ENCODE measurements at regions not wholly inside any gene's neighbourhood (a gene's known extent, or its start where the extent isn't known, plus 50 kb on each side); places are given as distances from the start of the nearest gene placed in this dataset.

- DNase-seq: no peak
These were observed 2227.7 kb downstream of the TP53TG3F start for GRCh38 chr16:35687071-35687470.

DNA sequence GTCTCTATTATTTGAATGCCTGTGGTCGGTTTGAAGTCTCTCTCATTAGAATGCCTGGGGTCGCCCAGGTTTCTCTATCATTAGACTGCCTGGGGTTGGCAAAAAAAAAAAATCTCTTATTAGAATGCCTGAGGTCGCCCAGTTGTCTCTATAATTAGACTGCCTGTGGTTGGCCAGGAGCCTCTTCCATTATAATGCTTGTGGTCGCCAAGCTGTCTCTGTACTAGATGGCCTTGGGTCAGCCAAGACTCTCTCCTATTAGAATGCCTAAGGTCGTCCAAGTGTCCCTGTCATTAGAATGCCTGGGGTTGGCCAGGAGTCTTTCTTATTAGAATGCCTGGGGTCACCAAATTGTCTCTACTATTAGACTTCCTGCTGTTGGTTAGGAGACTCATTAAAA lies 2228.4 kb downstream of the TP53TG3F start:
- no peak for DNase-seq

DNA sequence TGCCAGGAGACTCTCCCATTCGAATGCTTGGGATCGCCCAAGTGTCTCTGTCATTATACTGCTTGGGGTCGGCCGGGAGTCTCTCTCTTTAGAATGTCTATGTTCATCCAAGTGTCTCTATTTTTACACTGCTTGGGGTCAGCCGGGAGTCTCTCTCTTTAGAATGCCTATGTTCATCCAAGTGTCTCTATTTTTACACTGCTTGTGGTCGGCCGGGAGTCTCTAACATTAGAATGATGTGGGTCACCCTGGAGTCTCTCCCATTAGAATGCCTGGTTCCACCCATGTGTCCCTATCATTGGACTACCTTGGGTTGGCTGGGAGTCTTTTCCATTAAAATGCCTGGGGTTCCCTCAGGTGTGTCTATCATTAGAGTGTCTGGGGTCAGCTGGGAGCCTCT lies 2230.4 kb downstream of the TP53TG3F start:
- DNase-seq: no peak

GRCh38 chr16:35690413-35690812 lies 2231.0 kb downstream of the TP53TG3F start:
- no peak for DNase-seq

DNA sequence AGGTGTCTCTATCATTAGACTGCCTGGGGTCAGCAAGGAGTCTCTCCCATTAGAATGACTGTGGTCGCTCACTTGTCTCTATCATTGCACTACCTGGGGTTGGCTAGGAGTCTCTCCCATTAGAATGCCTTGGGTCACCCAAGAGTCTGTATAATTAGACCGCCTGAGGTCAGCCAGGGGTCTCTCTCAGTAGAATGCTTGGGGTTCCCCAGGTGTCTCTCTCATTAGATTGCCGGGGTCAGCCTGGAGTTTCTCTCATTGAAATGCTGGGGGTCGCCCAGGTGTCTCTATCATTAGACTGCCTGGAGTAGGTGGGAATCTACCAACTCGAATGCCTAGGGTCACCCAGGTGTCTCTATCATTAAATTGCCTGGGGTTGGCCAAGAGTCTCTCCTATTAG lies 2231.6 kb downstream of the TP53TG3F start:
- no peak for DNase-seq

GRCh38 chr16:35692824-35693223 lies 2233.4 kb downstream of the TP53TG3F start:
- no peak for DNase-seq

GRCh38 chr16:35706901-35707300 lies 2247.5 kb downstream of the TP53TG3F start:
- DNase-seq: no peak

GRCh38 chr16:35711435-35711834 lies 2252.0 kb downstream of the TP53TG3F start:
- no peak for DNase-seq

- no peak for DNase-seq
These were observed 2252.5 kb downstream of the TP53TG3F start for GRCh38 chr16:35711958-35712357.

- no peak for DNase-seq
These were observed 2254.6 kb downstream of the TP53TG3F start for GRCh38 chr16:35713762-35714650.

GRCh38 chr16:35714665-35715064 lies 2255.3 kb downstream of the TP53TG3F start:
- no peak for DNase-seq

DNA sequence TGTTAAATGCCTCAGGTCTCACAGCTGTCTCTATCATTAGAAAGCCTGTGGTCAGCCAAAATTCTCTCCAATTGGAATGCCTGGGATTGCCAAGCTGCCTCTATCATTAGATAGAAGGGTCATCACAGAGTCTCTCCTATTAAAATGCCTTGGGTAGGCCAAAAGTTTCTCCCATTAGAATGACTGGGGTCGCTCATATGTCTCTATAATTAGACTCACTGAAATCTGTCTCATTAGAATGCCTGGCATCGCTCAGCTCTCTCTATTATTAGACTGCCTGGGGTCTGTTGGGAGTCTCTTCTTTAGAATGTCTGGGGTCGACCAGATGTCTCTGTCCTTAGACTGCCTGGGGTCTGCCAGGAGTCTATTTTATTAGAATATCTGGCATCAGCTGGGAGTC lies 2265.1 kb downstream of the TP53TG3F start:
- DNase-seq: no peak

DNA sequence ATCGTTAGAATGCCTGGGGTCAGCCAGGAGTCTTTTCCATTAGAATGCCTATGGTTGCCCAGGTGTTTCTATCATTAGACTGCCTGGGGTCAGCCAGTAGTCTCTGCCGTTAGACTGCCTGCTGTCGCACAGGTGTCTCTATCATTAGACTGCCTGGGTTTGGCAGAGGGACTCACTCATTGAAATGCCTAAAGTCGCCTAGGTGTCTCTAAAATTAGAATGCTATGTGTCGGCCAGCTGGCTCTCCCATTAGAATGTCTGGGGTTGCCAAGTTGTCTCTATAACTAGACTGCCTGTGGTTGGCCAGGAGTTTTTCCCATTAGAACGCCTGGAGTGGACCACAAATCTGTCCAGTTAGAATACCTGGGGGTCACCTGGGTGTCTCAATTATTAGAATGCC lies 2266.5 kb downstream of the TP53TG3F start:
- DNase-seq: no peak

DNA sequence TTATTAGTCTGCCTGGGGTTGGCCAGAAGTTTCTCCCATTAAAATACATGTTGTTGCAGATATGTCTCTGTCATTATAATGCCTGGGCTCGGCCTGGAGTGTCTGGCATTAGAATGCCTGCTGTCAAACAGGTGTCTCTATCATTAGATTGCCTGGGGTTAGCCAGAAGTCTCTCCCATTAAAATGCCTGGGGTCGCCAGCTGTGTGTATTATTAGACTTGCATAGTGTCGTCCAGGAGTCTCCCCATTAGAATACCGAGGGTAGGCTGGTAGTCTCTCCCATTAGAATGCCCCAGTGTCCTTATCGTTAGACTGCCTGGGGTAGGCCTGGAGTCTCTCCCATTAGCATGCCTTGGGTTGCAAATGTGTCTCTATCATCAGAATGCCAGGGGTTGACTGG lies 2270.8 kb downstream of the TP53TG3F start:
- no peak for DNase-seq

- DNase-seq: no peak
These were observed 2272.1 kb downstream of the TP53TG3F start for GRCh38 chr16:35731341-35732040.

DNA sequence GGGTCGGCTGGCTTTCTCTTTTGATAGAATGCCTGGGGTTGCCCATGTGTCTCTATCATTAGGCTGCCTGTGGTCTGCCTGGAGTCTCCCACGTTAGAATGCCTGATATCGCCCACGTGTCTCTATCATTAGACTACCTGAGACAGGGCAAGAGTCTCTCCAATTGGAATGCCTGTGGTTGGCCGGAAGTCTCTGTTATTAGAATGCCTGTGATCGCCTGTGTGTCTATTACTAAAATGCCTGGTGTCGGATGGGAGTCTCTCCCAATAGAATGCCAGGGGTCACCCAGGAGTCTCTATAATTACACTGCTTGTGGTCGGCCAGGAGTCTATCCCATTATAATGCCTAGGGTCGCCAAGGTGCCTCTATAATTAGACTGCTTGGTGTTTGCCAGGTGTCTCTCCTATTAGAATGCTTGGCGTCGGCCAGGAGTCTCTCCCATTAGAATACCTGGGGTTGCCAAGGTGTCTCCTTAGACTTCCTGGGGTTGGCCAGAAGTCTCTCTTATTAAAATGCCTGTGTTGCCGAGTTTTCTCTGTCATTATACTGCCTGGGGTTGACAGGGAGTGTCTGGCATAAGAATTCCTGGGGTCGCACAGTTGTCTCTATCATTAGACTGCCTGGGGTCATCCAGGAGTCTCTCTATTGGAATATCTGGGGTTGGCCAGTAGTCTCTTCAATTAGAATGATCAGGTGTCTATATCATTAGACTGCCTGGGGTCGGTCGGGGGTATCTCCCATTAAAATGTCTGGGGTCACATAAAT lies 2272.8 kb downstream of the TP53TG3F start:
- no peak for DNase-seq

- DNase-seq: no peak
These were observed 2274.0 kb downstream of the TP53TG3F start for GRCh38 chr16:35733278-35733965.

- no peak for DNase-seq
These were observed 2274.7 kb downstream of the TP53TG3F start for GRCh38 chr16:35733971-35734702.

DNA sequence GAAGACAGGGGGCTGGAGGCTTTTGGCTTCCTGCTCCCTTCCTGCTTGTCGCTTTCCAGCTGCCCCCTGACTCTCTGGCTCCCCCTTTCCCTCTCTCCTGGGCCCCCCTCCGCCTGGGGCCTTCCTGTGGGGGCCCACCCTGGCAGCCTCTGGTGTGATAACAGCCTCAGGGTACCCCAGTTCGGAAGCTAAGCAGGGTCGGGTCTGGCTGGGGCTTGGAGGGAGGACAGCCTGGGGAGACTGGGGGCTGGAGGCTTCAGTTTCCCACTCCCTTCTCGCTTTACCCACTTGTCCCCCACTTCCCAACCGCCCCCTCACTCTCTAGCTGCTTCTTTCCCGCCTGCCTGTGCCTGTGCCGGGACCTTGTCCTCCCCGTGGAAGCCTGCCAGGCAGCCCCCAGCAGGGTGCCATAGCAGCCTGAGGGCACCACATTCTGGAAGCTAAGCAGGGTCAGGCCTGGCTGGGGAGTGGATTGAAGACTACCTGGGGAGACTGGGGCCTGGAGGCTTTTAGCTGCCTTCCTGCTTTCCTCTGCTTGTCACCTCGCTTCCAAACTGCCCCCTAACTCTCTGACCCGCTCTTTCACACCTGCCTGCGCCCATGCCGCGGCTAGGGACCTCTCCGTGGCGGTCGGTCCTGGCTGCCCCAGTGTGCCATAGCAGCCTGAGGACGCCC lies 2275.5 kb downstream of the TP53TG3F start:
- DNase-seq: no peak

DNA sequence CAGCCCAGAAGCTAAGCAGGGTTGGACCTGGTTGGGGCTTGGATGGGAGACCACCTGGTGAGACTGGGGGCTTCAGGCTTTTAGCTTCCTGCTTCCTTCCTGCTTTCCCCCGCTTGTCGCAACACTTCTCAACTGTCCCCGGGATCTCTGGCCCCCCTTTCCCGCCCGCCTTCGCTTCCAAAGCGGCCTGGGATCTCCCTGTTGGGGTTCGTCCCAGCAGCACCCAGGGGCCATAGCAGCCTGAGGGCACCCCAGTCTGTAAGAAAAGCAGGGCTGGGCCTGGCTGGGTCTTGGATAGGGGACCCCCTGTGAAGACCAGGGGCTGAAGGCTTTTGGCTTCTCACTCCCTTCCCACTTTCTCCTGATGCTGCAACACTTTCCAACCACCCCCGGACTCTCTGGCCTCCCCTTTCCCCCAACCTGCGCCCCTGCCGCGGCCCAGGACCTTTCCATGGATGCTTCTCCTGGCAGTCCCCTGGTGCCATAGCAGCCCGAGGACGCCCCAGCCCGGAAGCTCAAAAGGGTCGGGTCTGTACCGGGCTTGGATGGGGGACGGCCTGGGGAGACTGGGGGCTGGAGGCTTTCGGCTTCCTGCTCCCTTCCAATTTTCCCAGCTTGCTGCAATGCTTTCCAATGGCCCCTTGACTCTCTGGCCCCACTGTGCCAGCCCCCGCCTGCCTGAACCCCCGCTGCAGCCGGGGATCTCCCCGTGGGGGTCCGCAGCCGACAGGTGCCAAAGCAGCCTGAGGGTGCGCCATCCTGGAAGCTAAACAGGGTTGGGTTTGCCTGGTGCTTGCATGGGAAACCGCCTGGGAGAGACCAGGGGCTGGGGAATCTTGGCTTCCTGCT lies 2276.2 kb downstream of the TP53TG3F start:
- DNase-seq: no peak

DNA sequence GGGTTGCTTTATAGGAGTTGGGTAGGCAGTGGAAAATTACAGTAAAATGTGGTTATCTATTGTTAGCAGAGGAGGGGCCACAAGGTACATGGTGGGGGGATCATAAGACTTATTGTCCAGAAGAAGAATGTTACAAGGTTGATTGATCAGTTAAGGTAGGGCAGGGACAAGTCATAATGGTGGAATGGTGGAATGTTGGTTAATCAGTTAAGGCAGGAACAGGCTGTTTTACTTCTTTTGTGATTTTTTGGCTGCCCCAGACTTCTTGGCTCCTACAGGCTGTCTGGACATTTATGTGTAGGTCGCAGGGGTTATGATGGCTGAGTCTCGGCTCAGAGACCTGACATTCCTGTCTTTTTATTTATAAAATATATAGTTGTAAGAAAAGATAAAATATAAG lies 2277.1 kb downstream of the TP53TG3F start:
- DNase-seq: no peak

Measured in NCI-H1930 (cell line).